DND-41 (cell line): ENCODE measurements at regions not wholly inside any gene's neighbourhood (a gene's known extent, or its start where the extent isn't known, plus 50 kb on each side); places are given as distances from the start of the nearest gene placed in this dataset.

Experiments
- CTCF ChIP-seq: IDR thresholded peaks from 2 replicates; pipeline ENCODE4 v1.5.1; 2012; ENCODE audit warnings: borderline replicate concordance, low read length, moderate library complexity, mild to moderate bottlenecking; ENCODE audit not compliant: poor library complexity, severe bottlenecking; ENCODE audit errors: extremely low read depth
- EZH2 ChIP-seq: IDR thresholded peaks from 3 replicates; pipeline ENCODE4 v1.6.1; 2012; ENCODE audit warnings: borderline replicate concordance, low read depth, mild to moderate bottlenecking, moderate library complexity, low read length, inconsistent platforms; ENCODE audit not compliant: severe bottlenecking

GRCh38 chr1:14421295-14421976 is 177.0 kb upstream of the KAZN start:
- TF ChIP-seq EZH2 (no peak), CTCF (no peak)
